Muscle of leg (tissue), 3 donors: ENCODE measurements at regions not wholly inside any gene's neighbourhood (a gene's known extent, or its start where the extent isn't known, plus 50 kb on each side); places are given as distances from the start of the nearest gene placed in this dataset.

ENCODE experiments used
- DNase-seq: peaks from one replicate; pipeline ENCODE4 v3.0.0; 2013
- H3K27ac ChIP-seq: one replicate; pipeline ENCODE4 v1.5.1; 2013; ENCODE audit warnings: mild to moderate bottlenecking, low read length, control low read depth
- H3K27me3 ChIP-seq: one replicate; pipeline ENCODE4 v1.6.1; 2013; ENCODE audit warnings: low read length; ENCODE audit not compliant: control insufficient read depth, insufficient read depth
- H3K36me3 ChIP-seq: one replicate; pipeline ENCODE4 v1.6.1; 2013; ENCODE audit warnings: low read length; ENCODE audit not compliant: control insufficient read depth, insufficient read depth
- H3K4me1 ChIP-seq: one replicate; pipeline ENCODE4 v1.6.1; 2013; ENCODE audit warnings: low read length; ENCODE audit not compliant: control insufficient read depth, insufficient read depth
- H3K4me3 ChIP-seq: one replicate; pipeline ENCODE4 v1.5.1; 2013; ENCODE audit warnings: low read length, control low read depth
- H3K9me3 ChIP-seq: replicated peaks from 2 replicates; pipeline ENCODE4 v1.6.1; 2013; ENCODE audit warnings: low read depth, low read length; ENCODE audit not compliant: control insufficient read depth
- WGBS: methylation state at CpG from one replicate; pipeline ENCODE4 v1.1.5; 2013; ENCODE audit warnings: missing lambda C conversion rate; ENCODE audit not compliant: insufficient coverage; 5-methylcytosine and 5-hydroxymethylcytosine counted together

DNA sequence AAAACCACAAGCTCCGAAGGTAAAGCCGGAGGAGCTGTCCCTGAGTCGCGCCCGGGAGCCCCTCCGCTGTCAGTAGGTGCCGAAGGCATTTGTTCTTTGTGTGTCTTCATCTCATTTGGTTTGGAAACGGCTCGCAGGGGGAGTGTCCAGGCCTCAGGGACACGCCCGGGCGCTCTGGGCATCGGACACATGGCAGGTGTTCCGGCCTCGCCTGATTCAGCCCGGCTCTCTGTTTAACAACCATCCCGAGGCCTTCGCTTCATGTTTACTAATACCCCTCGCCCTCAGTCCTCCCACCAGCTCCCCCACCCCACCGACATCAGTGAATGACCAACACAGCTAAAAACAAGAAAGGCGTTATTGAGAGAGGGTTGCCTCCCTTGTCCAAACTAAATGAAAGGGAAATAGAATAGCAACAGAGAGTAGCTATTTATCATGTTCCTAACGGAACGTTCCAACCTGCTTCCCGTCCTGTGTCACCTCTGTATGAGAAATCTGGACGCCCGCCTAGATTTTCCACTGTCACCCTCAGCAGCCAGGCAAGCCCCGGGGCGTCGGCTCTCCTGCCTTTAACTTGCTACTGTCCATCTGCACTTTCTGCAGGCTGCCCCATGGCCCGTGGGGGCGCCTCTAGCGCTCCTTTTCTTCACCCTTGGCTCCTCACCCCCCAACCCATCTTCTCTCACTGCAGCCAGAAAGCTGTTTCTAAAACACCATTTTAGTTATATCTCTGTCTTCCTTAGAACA, 73.9 kb downstream of the MYCN start:
- H3K36me3 ChIP-seq: no peaks in the 10 kb centered on the region
- peaks cover 38% of the 10 kb centered on the region for H3K27me3 ChIP-seq
- no peaks in the 10 kb centered on the region for H3K9me3 ChIP-seq
- WGBS: 38% methylated on average over 27 of the region's 32 CpGs
- H3K4me3 ChIP-seq: no peak overlapping the region
- peaks cover 19% of the 10 kb centered on the region for H3K4me1 ChIP-seq
- H3K27ac ChIP-seq: no peak overlapping the region
- no peak for DNase-seq

- H3K36me3 ChIP-seq: no peaks in the 10 kb centered on the region
- DNase-seq: no peak
- no peak overlapping the region for H3K4me3 ChIP-seq
- peaks cover 11% of the 10 kb centered on the region for H3K4me1 ChIP-seq
- peaks cover 35% of the 10 kb centered on the region for H3K27me3 ChIP-seq
- no peak overlapping the region for H3K27ac ChIP-seq
- 5% methylated on average over 13 of the region's 20 CpGs for WGBS
- no peaks in the 10 kb centered on the region for H3K9me3 ChIP-seq
Measured at GRCh38 chr2:16013359-16013911, 73.1 kb downstream of the MYCN start.

DNA sequence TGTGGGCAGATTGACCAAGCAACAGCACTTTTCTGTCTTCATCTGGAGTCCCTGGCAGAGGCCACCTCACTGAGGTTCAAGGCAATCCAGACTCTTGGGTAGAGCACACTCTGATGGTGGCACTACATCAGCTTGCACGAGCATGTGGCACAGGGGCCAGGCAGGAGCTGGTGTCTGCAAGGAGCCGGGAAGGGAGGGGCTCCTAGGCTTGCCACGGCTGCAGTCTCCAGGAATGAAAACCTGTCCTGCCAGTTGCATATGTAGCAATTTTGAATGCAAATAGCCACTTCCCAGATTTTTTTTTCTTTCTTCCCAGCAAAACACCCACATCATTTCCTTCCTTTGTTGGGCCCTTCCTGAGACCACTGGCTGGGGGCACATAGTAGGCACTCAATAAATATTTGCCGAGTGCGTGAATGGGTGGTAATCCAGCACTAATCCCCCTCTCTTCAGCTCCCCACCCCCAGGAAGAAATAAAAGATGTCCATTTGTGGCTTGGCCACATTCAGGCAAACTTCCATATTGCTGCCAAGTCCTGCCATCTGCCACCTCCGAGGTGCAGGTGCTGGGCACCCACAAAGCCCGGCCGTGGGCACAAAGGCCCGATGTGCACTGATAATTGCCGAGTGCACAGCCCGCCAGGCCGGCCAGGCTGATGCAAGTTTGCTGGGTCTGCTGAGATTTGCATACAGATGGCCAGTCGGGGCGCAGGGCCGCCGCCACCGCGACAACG, 72.4 kb downstream of the MYCN start:
- peaks cover 35% of the 10 kb centered on the region for H3K27me3 ChIP-seq
- H3K27ac ChIP-seq: no peak overlapping the region
- WGBS: 12% methylated on average over 18 of the region's 19 CpGs
- H3K9me3 ChIP-seq: no peaks in the 10 kb centered on the region
- H3K4me1 ChIP-seq: peaks cover 9% of the 10 kb centered on the region
- DNase-seq: no peak
- no peak overlapping the region for H3K4me3 ChIP-seq
- no peaks in the 10 kb centered on the region for H3K36me3 ChIP-seq

- peaks cover 35% of the 10 kb centered on the region for H3K27me3 ChIP-seq
- no peak overlapping the region for H3K27ac ChIP-seq
- H3K4me3 ChIP-seq: no peak overlapping the region
- no peak for DNase-seq
- H3K36me3 ChIP-seq: no peaks in the 10 kb centered on the region
- WGBS: 83% methylated on average over 1 of the region's 2 CpGs
- H3K9me3 ChIP-seq: no peaks in the 10 kb centered on the region
- H3K4me1 ChIP-seq: peaks cover 9% of the 10 kb centered on the region
Measured at GRCh38 chr2:16012029-16012596, 71.8 kb downstream of the MYCN start.

- peaks cover 35% of the 10 kb centered on the region for H3K27me3 ChIP-seq
- no peak overlapping the region for H3K27ac ChIP-seq
- no peaks in the 10 kb centered on the region for H3K9me3 ChIP-seq
- peaks cover 9% of the 10 kb centered on the region for H3K4me1 ChIP-seq
- no peak overlapping the region for H3K4me3 ChIP-seq
- no peaks in the 10 kb centered on the region for H3K36me3 ChIP-seq
- 50% methylated on average over 1 of the region's 2 CpGs for WGBS
- DNase-seq: no peak
Measured at GRCh38 chr2:16011621-16011960, 71.2 kb downstream of the MYCN start.

DNA sequence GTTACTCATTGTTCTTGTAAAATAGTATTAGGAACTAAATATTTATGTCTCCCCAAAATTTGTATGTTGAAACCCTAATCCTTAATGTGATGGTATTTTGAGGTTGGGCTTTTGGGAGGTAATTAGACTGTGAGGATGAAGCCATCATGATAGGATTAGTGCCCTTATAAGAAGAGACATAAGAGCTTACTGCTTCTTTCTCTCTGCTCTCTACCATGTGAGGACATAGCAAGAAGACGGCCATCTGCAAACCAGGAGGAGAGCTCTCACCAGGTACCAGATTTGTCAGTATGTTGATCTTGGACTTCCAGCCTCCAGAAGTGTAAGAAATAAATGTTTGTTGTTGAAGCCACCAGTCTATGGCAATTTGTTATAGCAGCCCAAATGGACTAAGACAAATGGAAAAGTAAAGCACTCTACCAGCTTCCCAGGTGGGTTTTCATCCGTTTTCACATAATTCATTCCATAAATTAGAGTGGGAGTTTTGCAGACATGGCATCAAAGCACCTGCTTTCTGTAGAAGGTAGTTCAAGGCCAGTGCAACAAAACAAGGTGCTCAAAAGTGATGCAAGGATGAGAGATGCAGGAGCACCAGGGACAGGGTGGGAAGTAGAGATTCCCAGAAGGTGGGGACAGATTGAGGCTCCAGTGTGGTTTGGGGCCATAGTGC, 70.7 kb downstream of the MYCN start:
- H3K27ac ChIP-seq: no peak overlapping the region
- H3K36me3 ChIP-seq: no peaks in the 10 kb centered on the region
- H3K9me3 ChIP-seq: no peaks in the 10 kb centered on the region
- H3K27me3 ChIP-seq: peaks cover 35% of the 10 kb centered on the region
- H3K4me3 ChIP-seq: no peak overlapping the region
- WGBS: no CpG with 5 or more reads among the region's 2 CpGs
- peaks cover 11% of the 10 kb centered on the region for H3K4me1 ChIP-seq
- no peak for DNase-seq

- Histone ChIP-seq H3K4me1 (peaks cover 11% of the 10 kb centered on the region), H3K9me3 (no peaks in the 10 kb centered on the region), H3K27me3 (peaks cover 32% of the 10 kb centered on the region), H3K36me3 (no peaks in the 10 kb centered on the region), H3K4me3 (no peak overlapping the region), H3K27ac (no peak overlapping the region)
- no peak for DNase-seq
- WGBS: 72% methylated on average over 3 of the region's 3 CpGs
Measured at GRCh38 chr2:16010011-16010410, 69.7 kb downstream of the MYCN start.

- Histone ChIP-seq H3K4me1 (peaks cover 11% of the 10 kb centered on the region), H3K4me3 (no peak overlapping the region), H3K9me3 (no peaks in the 10 kb centered on the region), H3K36me3 (no peaks in the 10 kb centered on the region), H3K27me3 (peaks cover 28% of the 10 kb centered on the region), H3K27ac (no peak overlapping the region)
- DNase-seq: no peak
Measured at GRCh38 chr2:16009560-16009959, 69.2 kb downstream of the MYCN start.

DNA sequence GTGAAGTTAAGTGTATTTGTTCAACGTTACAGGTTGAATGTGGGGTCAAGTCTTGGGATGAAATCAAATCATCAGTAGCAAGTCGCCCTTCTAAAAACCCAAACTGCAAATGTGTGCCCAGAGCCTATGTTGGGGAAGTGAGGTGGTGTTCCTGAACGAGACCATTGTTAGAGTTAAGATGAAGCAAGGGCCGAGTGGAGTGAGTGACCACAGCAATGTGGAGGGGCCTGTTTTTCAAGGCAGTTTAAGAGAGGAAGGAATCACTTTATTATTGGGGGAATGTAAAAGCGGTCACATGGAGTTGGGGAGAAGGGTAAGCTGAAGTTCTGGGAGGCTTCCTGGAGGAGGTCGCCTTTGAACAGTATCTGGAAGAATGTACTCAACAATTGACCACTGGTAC, 68.5 kb downstream of the MYCN start:
- H3K9me3 ChIP-seq: no peaks in the 10 kb centered on the region
- peaks cover 23% of the 10 kb centered on the region for H3K27me3 ChIP-seq

GRCh38 chr2:16008331-16008850, 68.0 kb downstream of the MYCN start:
- 70% methylated on average over 6 of the region's 8 CpGs for WGBS
- Histone ChIP-seq H3K4me1 (peaks cover 5% of the 10 kb centered on the region), H3K36me3 (no peaks in the 10 kb centered on the region), H3K4me3 (no peak overlapping the region), H3K9me3 (no peaks in the 10 kb centered on the region), H3K27ac (no peak overlapping the region), H3K27me3 (peaks cover 18% of the 10 kb centered on the region)
- DNase-seq: no peak

More for the DNA sequence above, 68.5 kb downstream of the MYCN start:
- no peak for DNase-seq
- H3K4me3 ChIP-seq: no peak overlapping the region
- H3K27ac ChIP-seq: no peak overlapping the region
- H3K4me1 ChIP-seq: peaks cover 10% of the 10 kb centered on the region
- WGBS: 82% methylated on average over 3 of the region's 6 CpGs
- no peaks in the 10 kb centered on the region for H3K36me3 ChIP-seq
